Dermis microvascular lymphatic vessel endothelial cell (primary cell): ENCODE measurements at regions not wholly inside any gene's neighbourhood (a gene's known extent, or its start where the extent isn't known, plus 50 kb on each side); places are given as distances from the start of the nearest gene placed in this dataset.

Experiments used
- DNase-seq, 2 donors: peaks; one replicate each; pipeline versions ENCODE4 v3.0.0 to v3.0.0-alpha.2; 2010; ENCODE audit warnings: low read depth in 2 of 2

GRCh38 chr3:182683453-182683852 lies 109.9 kb upstream of the ATP11B start:
- peak; percentile 51 to 72 for DNase-seq

- no peak for DNase-seq
Measured at GRCh38 chr3:182683858-182684257, 109.4 kb upstream of the ATP11B start.

- DNase-seq: no peak
Measured at GRCh38 chr3:182686033-182686886, 107.0 kb upstream of the ATP11B start.

GRCh38 chr3:182690172-182690571 lies 103.1 kb upstream of the ATP11B start:
- no peak for DNase-seq

- DNase-seq: no peak
Measured at GRCh38 chr3:182692021-182692420, 101.3 kb upstream of the ATP11B start.

GRCh38 chr3:182692695-182693094 lies 100.6 kb upstream of the ATP11B start:
- no peak for DNase-seq

- DNase-seq: no peak
Measured at GRCh38 chr3:182693723-182694122, 99.6 kb upstream of the ATP11B start.

- no peak for DNase-seq
Measured at GRCh38 chr3:182696916-182697315, 96.4 kb upstream of the ATP11B start.

GRCh38 chr3:182697345-182697919 lies 95.9 kb upstream of the ATP11B start:
- DNase-seq: no peak

- no peak for DNase-seq
Measured at GRCh38 chr3:182698078-182698477, 95.2 kb upstream of the ATP11B start.

GRCh38 chr3:182699550-182700170 lies 93.6 kb upstream of the ATP11B start:
- no peak for DNase-seq

- no peak for DNase-seq
Measured at GRCh38 chr3:182702216-182702615, 91.1 kb upstream of the ATP11B start.

GRCh38 chr3:182703233-182703632 lies 90.1 kb upstream of the ATP11B start:
- DNase-seq: no peak

- no peak for DNase-seq
Measured at GRCh38 chr3:182704926-182705325, 88.4 kb upstream of the ATP11B start.

- no peak for DNase-seq
Measured at GRCh38 chr3:182708810-182709209, 84.5 kb upstream of the ATP11B start.

GRCh38 chr3:182709306-182709705 lies 84.0 kb upstream of the ATP11B start:
- no peak for DNase-seq

GRCh38 chr3:182710557-182711157 lies 82.6 kb upstream of the ATP11B start:
- peak; percentile 7 to 28 for DNase-seq

- no peak for DNase-seq
Measured at GRCh38 chr3:182711261-182711683, 82.0 kb upstream of the ATP11B start.

GRCh38 chr3:182711853-182712252 lies 81.5 kb upstream of the ATP11B start:
- no peak for DNase-seq

- no peak for DNase-seq
Measured at GRCh38 chr3:182713111-182713510, 80.2 kb upstream of the ATP11B start.

GRCh38 chr3:182713743-182714517 lies 79.4 kb upstream of the ATP11B start:
- DNase-seq: peak; percentile 60 to 80
